ENCODE measurements at regions not wholly inside any gene's neighbourhood (a gene's known extent, or its start where the extent isn't known, plus 50 kb on each side); places are given as distances from the start of the nearest gene placed in this dataset.

- TF ChIP-seq POLR2AphosphoS5 (IDR thresholded peaks at IDR 0.05; ENCODE audit: low read depth, low read length) (no peak), SIN3A (IDR thresholded peaks at IDR 0.05; ENCODE audit: borderline replicate concordance, insufficient read depth, low read length) (no peak), REST (IDR thresholded peaks at IDR 0.05; ENCODE audit: insufficient read depth in 1 of 2, low read depth in 2 of 2, low read length in 2 of 2) (no peak)
Measured at GRCh38 chr16:63976345-63976744, 1145.5 kb downstream of the CDH11 start.

All from PFSK-1 (cell line).